H9 (cell line): ENCODE measurements at regions not wholly inside any gene's neighbourhood (a gene's known extent, or its start where the extent isn't known, plus 50 kb on each side); places are given as distances from the start of the nearest gene placed in this dataset.

Source experiments
- DNase-seq: peaks from one replicate; pipeline ENCODE4 v3.0.0-alpha.2; 2017
- H2AFZ ChIP-seq: one replicate; pipeline ENCODE4 v1.6.1; 2013; ENCODE audit warnings: mild to moderate bottlenecking, low read length, control low read depth, moderate library complexity
- H2AK5ac ChIP-seq: 2 replicates; pipeline ENCODE4 v1.6.1; 2013; ENCODE audit warnings: low read length, control low read depth, mixed read lengths; ENCODE audit not compliant: insufficient read length
- H2BK120ac ChIP-seq: one replicate; pipeline ENCODE4 v1.6.1; 2013; ENCODE audit warnings: low read depth, mild to moderate bottlenecking, low read length, control low read depth, inconsistent platforms; ENCODE audit not compliant: poor library complexity, severe bottlenecking
- H2BK12ac ChIP-seq: 2 replicates; pipeline ENCODE4 v1.6.1; 2013; ENCODE audit warnings: low read length, control low read depth, mixed read lengths, low read depth; ENCODE audit not compliant: insufficient read length
- H2BK15ac ChIP-seq: 2 replicates; pipeline ENCODE4 v1.6.1; 2013; ENCODE audit warnings: low read depth, low read length, control low read depth
- H2BK20ac ChIP-seq: one replicate; pipeline ENCODE4 v1.6.1; 2013; ENCODE audit warnings: low read depth, mild to moderate bottlenecking, low read length, control low read depth, inconsistent platforms; ENCODE audit not compliant: poor library complexity, severe bottlenecking
- H2BK5ac ChIP-seq: 2 replicates; pipeline ENCODE4 v1.6.1; 2013; ENCODE audit warnings: low read length, control low read depth, mixed read lengths; ENCODE audit not compliant: insufficient read length
- H3K14ac ChIP-seq: 2 replicates; pipeline ENCODE4 v1.6.1; 2013; ENCODE audit warnings: low read length, control low read depth; ENCODE audit not compliant: insufficient read depth
- H3K18ac ChIP-seq: 2 replicates; pipeline ENCODE4 v1.6.1; 2013; ENCODE audit warnings: low read depth, mild to moderate bottlenecking, mixed read lengths, low read length, control low read depth; ENCODE audit not compliant: insufficient read length
- H3K23ac ChIP-seq: 2 replicates; pipeline ENCODE4 v1.6.1; 2013; ENCODE audit warnings: low read length, control low read depth, mixed read lengths, low read depth; ENCODE audit not compliant: insufficient read length
- H3K23me2 ChIP-seq: 2 replicates; pipeline ENCODE4 v1.6.1; 2013; ENCODE audit warnings: low read depth, mild to moderate bottlenecking, mixed read lengths, low read length, control low read depth; ENCODE audit not compliant: insufficient read length, poor library complexity, severe bottlenecking
- H3K27ac ChIP-seq: 2 replicates; pipeline ENCODE4 v1.5.1; 2013; ENCODE audit warnings: low read length, control low read depth, mixed read lengths, low read depth; ENCODE audit not compliant: insufficient read length
- H3K27me3 ChIP-seq: 2 replicates; pipeline ENCODE4 v1.6.1; 2013; ENCODE audit warnings: low read length, control low read depth, inconsistent platforms; ENCODE audit not compliant: insufficient read depth
- H3K4ac ChIP-seq: 2 replicates; pipeline ENCODE4 v1.6.1; 2013; ENCODE audit warnings: low read depth, mild to moderate bottlenecking, control low read depth, inconsistent platforms, low read length, moderate library complexity
- H3K4me1 ChIP-seq: 2 replicates; pipeline ENCODE4 v1.6.1; 2013; ENCODE audit warnings: low read length, control low read depth, inconsistent platforms; ENCODE audit not compliant: insufficient read depth
- H3K4me2 ChIP-seq: 2 replicates; pipeline ENCODE4 v1.6.1; 2013; ENCODE audit warnings: low read length, control low read depth, mixed read lengths; ENCODE audit not compliant: insufficient read length, insufficient read depth
- H3K56ac ChIP-seq: 2 replicates; pipeline ENCODE4 v1.6.1; 2013; ENCODE audit warnings: low read depth, mild to moderate bottlenecking, mixed read lengths, low read length, control low read depth; ENCODE audit not compliant: insufficient read length
- H3K79me1 ChIP-seq: 2 replicates; pipeline ENCODE4 v1.6.1; 2013; ENCODE audit warnings: low read depth, mild to moderate bottlenecking, moderate library complexity, low read length, control low read depth, inconsistent platforms; ENCODE audit not compliant: insufficient read depth, poor library complexity, severe bottlenecking
- H3K79me2 ChIP-seq: 2 replicates; pipeline ENCODE4 v1.6.1; 2013; ENCODE audit warnings: low read length, control low read depth, inconsistent platforms; ENCODE audit not compliant: insufficient read depth
- H3K9ac ChIP-seq: 2 replicates; pipeline ENCODE4 v1.6.1; 2013; ENCODE audit warnings: low read length, control low read depth, mixed read lengths; ENCODE audit not compliant: insufficient read length; ENCODE audit errors: extremely low read depth
- H3K9me3 ChIP-seq: one replicate; pipeline ENCODE4 v1.6.1; 2013; ENCODE audit warnings: low read depth, low read length, inconsistent platforms; ENCODE audit not compliant: control insufficient read depth
- H3T11ph ChIP-seq: one replicate; pipeline ENCODE4 v1.6.1; 2013; ENCODE audit warnings: mild to moderate bottlenecking, low read length, control low read depth, inconsistent platforms
- H4K20me1 ChIP-seq: one replicate; pipeline ENCODE4 v1.6.1; 2013; ENCODE audit not compliant: control insufficient read depth, insufficient read length, insufficient read depth
- H4K5ac ChIP-seq: 2 replicates; pipeline ENCODE4 v1.6.1; 2013; ENCODE audit warnings: low read depth, mild to moderate bottlenecking, mixed read lengths, low read length, control low read depth; ENCODE audit not compliant: insufficient read length
- H4K8ac ChIP-seq: replicated peaks from 2 replicates; pipeline ENCODE4 v1.6.1; 2013; ENCODE audit warnings: low read length, control low read depth, mixed read lengths, low read depth; ENCODE audit not compliant: insufficient read length
- H4K91ac ChIP-seq: 2 replicates; pipeline ENCODE4 v1.6.1; 2013; ENCODE audit warnings: low read depth, mild to moderate bottlenecking, moderate library complexity, mixed read lengths, low read length, control low read depth; ENCODE audit not compliant: insufficient read length
- H3K27ac Mint-ChIP-seq, 3 experiments: 2 replicates in 2 of 3; 3 replicates in 1 of 3; pipeline ENCODE4 v1.8.0; 2020 to 2021; ENCODE audit warnings: mixed read lengths in 3 of 3, mild to moderate bottlenecking in 1 of 3, moderate library complexity in 1 of 3
- H3K27me3 Mint-ChIP-seq: 2 replicates; pipeline ENCODE4 v1.8.0; 2021; ENCODE audit warnings: low read depth, mild to moderate bottlenecking, moderate library complexity, mixed read lengths
- H3K36me3 Mint-ChIP-seq, 3 experiments: 2 replicates in 2 of 3; 3 replicates in 1 of 3; pipeline ENCODE4 v1.8.0; 2020 to 2021; ENCODE audit warnings: low read depth in 3 of 3, mixed read lengths in 3 of 3; ENCODE audit not compliant: insufficient read depth in 1 of 3
- H3K4me1 Mint-ChIP-seq, 2 experiments: 2 replicates each; pipeline ENCODE4 v1.8.0; 2020; ENCODE audit warnings: mixed read lengths in 2 of 2
- H3K4me3 Mint-ChIP-seq, 2 experiments: 2 replicates in 1 of 2; 3 replicates in 1 of 2; pipeline ENCODE4 v1.8.0; 2020 to 2021; ENCODE audit warnings: mild to moderate bottlenecking in 2 of 2, mixed read lengths in 2 of 2, moderate library complexity in 1 of 2
- H3K9me3 Mint-ChIP-seq, 2 experiments: 2 replicates in 1 of 2; 3 replicates in 1 of 2; pipeline ENCODE4 v1.8.0; 2020; ENCODE audit warnings: mild to moderate bottlenecking in 2 of 2, mixed read lengths in 2 of 2, moderate library complexity in 1 of 2
- CTCF ChIP-seq: fragments of 200-600 bp; sonication (generic); conservative IDR thresholded peaks from 3 replicates; pipeline ENCODE4 v1.8.0; 2021; ENCODE audit warnings: antibody characterized with exemption, mild to moderate bottlenecking
- WGBS: extraction: QIAGEN DNeasy Blood & Tissue Kit; methylation state at CpG from one replicate; pipeline ENCODE4 v1.1.7; 2013; ENCODE audit warnings: missing lambda C conversion rate, low lambda C conversion rate, mixed read lengths; ENCODE audit not compliant: insufficient read length; ENCODE audit errors: extremely low coverage; 5-methylcytosine and 5-hydroxymethylcytosine counted together

- H3K23ac ChIP-seq: no peak overlapping the region
- no peak overlapping the region for H2BK20ac ChIP-seq
- no peak overlapping the region for H4K91ac ChIP-seq
- H2AFZ ChIP-seq: no peak overlapping the region
- no peaks in the 10 kb centered on the region for H3K79me2 ChIP-seq
- no peak overlapping the region for H3T11ph ChIP-seq
- Mint-ChIP-seq H3K27me3 (no peaks in the 10 kb centered on the region), H3K4me3 (no peak overlapping the region), H3K4me1 (no peaks in the 10 kb centered on the region), H3K27ac (no peak overlapping the region), H3K9me3 (peaks cover 0 to 3% of the 10 kb centered on the region in 2 experiments; a peak in 2 of 5 replicates), H3K36me3 (peaks cover 0 to 4% (median 0%) of the 10 kb centered on the region in 3 experiments; a peak in 1 of 7 replicates)
- no peak overlapping the region for H2BK12ac ChIP-seq
- H2BK15ac ChIP-seq: no peak overlapping the region
- no peak overlapping the region for H4K8ac ChIP-seq
- H3K4ac ChIP-seq: no peak overlapping the region
- no peak overlapping the region for H3K27ac ChIP-seq
- H4K5ac ChIP-seq: peak overlapping the region; percentile 83
- H3K23me2 ChIP-seq: no peaks in the 10 kb centered on the region
- WGBS: no CpG with 5 or more reads among the region's 1 CpG
- H3K14ac ChIP-seq: no peak overlapping the region
- no peak overlapping the region for H2AK5ac ChIP-seq
- no peaks in the 10 kb centered on the region for H3K79me1 ChIP-seq
- no peak for DNase-seq
- H3K4me1 ChIP-seq: no peaks in the 10 kb centered on the region
- H3K4me2 ChIP-seq: no peak overlapping the region
- no peak overlapping the region for H3K9ac ChIP-seq
- no peak overlapping the region for H2BK120ac ChIP-seq
- H3K9me3 ChIP-seq: no peaks in the 10 kb centered on the region
- no peaks in the 10 kb centered on the region for H4K20me1 ChIP-seq
- no peak overlapping the region for H3K18ac ChIP-seq
- no peak for TF ChIP-seq CTCF
- H3K27me3 ChIP-seq: no peaks in the 10 kb centered on the region
- H2BK5ac ChIP-seq: no peak overlapping the region
- H3K56ac ChIP-seq: no peak overlapping the region
Observed at GRCh38 chr4:43983610-43984009, 465.0 kb downstream of the KCTD8 start.
